ENCODE measurements at regions not wholly inside any gene's neighbourhood (a gene's known extent, or its start where the extent isn't known, plus 50 kb on each side); places are given as distances from the start of the nearest gene placed in this dataset.

DNA sequence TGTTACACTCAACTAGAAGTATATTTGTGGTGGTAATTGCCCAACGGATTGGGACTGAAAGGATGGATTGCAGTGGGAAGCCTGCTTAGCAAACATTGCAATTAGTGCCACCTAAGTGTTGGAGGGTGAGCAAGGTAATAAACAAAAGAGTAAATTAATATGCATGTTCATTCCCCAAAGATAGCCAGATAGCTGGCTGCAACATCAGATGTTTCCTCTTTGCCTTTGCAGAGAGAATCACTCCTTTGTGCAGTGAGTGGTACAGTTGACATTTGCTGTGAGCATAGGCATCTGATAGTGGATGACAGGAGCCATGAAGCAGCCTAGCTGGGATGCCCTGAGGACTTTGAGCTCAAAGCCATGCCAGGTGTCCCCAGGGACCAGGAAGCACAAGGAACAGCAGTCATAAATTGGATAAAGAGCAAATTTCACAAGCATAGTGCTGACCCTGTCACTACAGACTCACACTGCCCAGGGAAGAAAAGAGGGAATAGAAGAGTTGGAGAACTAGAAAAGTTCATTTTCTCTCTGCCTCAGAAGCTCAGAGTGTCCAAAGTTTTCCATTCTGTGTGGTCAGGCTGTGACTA is 336.1 kb upstream of the SLC30A5 start:
- Mint-ChIP-seq H3K9me3 (ENCODE audit: low read depth) (no peaks in the 10 kb centered on the region), H3K27ac (no peak overlapping the region), H3K4me1 (no peaks in the 10 kb centered on the region), H3K4me3 (no peak overlapping the region), H3K27me3 (no peaks in the 10 kb centered on the region), H3K36me3 (ENCODE audit: low read depth) (no peaks in the 10 kb centered on the region)
- intact Hi-C loops (cut with DNase I, micrococcal nuclease), result no loop called here
- DNase-seq (no peak), ATAC-seq (no peak)
- ChIA-PET CTCF (no interaction called here), POLR2A (no interaction called here)

DNA sequence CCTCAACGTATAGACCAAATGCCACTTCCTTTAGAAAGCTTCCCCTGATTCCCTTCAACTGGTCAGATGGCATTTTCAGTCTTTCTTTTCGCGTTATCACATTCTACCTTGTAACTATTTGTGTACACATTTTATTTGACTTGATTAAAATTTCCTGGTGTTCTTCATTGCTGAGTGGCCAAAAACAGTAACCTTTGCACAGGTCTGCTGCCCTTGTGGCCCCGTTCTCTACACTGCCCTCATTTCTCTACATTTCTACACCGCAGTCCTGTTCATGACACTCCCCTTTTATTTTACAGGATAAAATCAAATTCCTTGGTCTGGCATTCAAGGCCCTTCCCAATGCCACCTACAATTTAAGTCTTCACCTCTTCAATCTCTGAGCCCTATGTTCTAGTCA is 334.2 kb upstream of the SLC30A5 start:
- Mint-ChIP-seq H3K4me3 (no peak overlapping the region), H3K9me3 (ENCODE audit: low read depth) (no peaks in the 10 kb centered on the region), H3K4me1 (no peaks in the 10 kb centered on the region), H3K36me3 (ENCODE audit: low read depth) (no peaks in the 10 kb centered on the region), H3K27me3 (no peaks in the 10 kb centered on the region), H3K27ac (no peak overlapping the region)
- CTCF ChIA-PET, result no interaction called here
- intact Hi-C loops (cut with DNase I, micrococcal nuclease), result no loop called here
- no peak for ATAC-seq
- no peak for DNase-seq
- POLR2A ChIA-PET, result no interaction called here

GRCh38 chr5:68762201-68762600 is 331.6 kb upstream of the SLC30A5 start:
- Mint-ChIP-seq H3K27me3 (no peaks in the 10 kb centered on the region), H3K4me1 (no peaks in the 10 kb centered on the region), H3K36me3 (ENCODE audit: low read depth) (no peaks in the 10 kb centered on the region), H3K27ac (no peak overlapping the region), H3K9me3 (ENCODE audit: low read depth) (no peaks in the 10 kb centered on the region), H3K4me3 (no peak overlapping the region)
- intact Hi-C loops (cut with DNase I, micrococcal nuclease), result no loop called here
- DNase-seq (no peak), ATAC-seq (no peak)
- ChIA-PET POLR2A (no interaction called here), CTCF (no interaction called here)

GRCh38 chr5:68766952-68767464 is 326.8 kb upstream of the SLC30A5 start:
- POLR2A ChIA-PET, result no interaction called here
- ATAC-seq (no peak), DNase-seq (no peak)
- H3K27me3 Mint-ChIP-seq, result no peaks in the 10 kb centered on the region
- H3K4me1 Mint-ChIP-seq, result no peaks in the 10 kb centered on the region
- intact Hi-C loops (cut with DNase I, micrococcal nuclease), result no loop called here
- H3K4me3 Mint-ChIP-seq, result no peak overlapping the region
- CTCF ChIA-PET, result interaction anchor here (0.6 kb wide), 1 partner anchor 167 kb away, joined by 4 read pairs; no protein-coding TSS in a partner anchor
- H3K9me3 Mint-ChIP-seq (ENCODE audit: low read depth), result no peaks in the 10 kb centered on the region
- H3K27ac Mint-ChIP-seq, result no peak overlapping the region
- H3K36me3 Mint-ChIP-seq (ENCODE audit: low read depth), result no peaks in the 10 kb centered on the region

- Mint-ChIP-seq H3K9me3 (ENCODE audit: low read depth) (peaks cover 4% of the 10 kb centered on the region), H3K4me1 (no peaks in the 10 kb centered on the region), H3K36me3 (ENCODE audit: low read depth) (no peaks in the 10 kb centered on the region), H3K27me3 (no peaks in the 10 kb centered on the region), H3K4me3 (no peak overlapping the region), H3K27ac (no peak overlapping the region)
- no peak for ATAC-seq
- ChIA-PET POLR2A (no interaction called here), CTCF (interaction anchor here (0.8 kb wide), 1 partner anchor 81 kb away, joined by 3 read pairs; no protein-coding TSS in a partner anchor)
- intact Hi-C loops (cut with DNase I, micrococcal nuclease), result no loop called here
- no peak for DNase-seq
Measured at GRCh38 chr5:68770551-68770950, 323.3 kb upstream of the SLC30A5 start.

DNA sequence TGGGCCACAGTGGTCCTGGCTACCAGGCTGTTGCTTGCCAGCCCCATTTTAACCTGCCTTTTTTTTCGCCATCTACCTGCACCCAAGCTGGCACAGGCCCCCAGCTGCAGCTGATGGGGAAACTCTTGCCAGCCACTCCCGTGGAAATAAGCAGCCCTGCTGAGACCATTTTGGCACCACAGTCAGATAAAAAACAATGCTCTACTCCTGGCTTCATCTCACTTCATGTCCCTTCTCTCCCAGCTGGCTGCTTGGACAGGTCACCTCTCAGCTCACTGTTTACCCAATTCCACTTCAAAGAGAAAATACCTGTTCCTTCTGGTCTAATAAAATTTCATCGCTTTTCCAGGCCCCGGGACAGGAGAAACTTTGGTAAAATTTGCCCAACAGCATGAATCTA is 322.6 kb upstream of the SLC30A5 start:
- no peak for DNase-seq
- POLR2A ChIA-PET, result no interaction called here
- Mint-ChIP-seq H3K27me3 (no peaks in the 10 kb centered on the region), H3K9me3 (ENCODE audit: low read depth) (peaks cover 4% of the 10 kb centered on the region), H3K4me1 (no peaks in the 10 kb centered on the region), H3K27ac (no peak overlapping the region), H3K4me3 (no peak overlapping the region), H3K36me3 (ENCODE audit: low read depth) (no peaks in the 10 kb centered on the region)
- intact Hi-C loops (cut with DNase I, micrococcal nuclease), result no loop called here
- CTCF ChIA-PET, result no interaction called here
- no peak for ATAC-seq

DNA sequence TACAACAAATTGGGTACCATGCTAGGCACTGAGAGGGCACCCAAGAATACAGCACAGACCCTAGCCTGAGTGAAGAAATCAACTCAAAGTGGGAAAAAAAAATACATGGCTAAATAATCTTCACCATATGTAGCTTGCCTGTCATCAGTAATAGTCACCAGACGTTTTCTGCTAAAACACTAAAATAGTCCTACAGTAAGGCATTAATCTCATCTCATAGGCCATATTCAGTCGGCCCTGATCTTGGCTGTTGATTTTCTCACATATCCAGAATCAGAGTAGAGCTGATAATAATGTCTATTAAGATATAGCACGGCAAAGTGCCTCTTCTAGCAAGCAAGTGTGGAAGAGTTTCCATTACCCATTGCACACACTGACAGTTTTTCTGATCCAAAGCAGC is 322.1 kb upstream of the SLC30A5 start:
- Mint-ChIP-seq H3K9me3 (ENCODE audit: low read depth) (peaks cover 4% of the 10 kb centered on the region), H3K27me3 (no peaks in the 10 kb centered on the region), H3K4me1 (no peaks in the 10 kb centered on the region), H3K36me3 (ENCODE audit: low read depth) (no peaks in the 10 kb centered on the region), H3K27ac (no peak overlapping the region), H3K4me3 (no peak overlapping the region)
- intact Hi-C loops (cut with DNase I, micrococcal nuclease), result no loop called here
- ChIA-PET POLR2A (no interaction called here), CTCF (no interaction called here)
- ATAC-seq (no peak), DNase-seq (no peak)

GRCh38 chr5:68776381-68776780 is 317.4 kb upstream of the SLC30A5 start:
- DNase-seq, result no peak
- Mint-ChIP-seq H3K9me3 (ENCODE audit: low read depth) (peaks cover 4% of the 10 kb centered on the region), H3K36me3 (ENCODE audit: low read depth) (no peaks in the 10 kb centered on the region), H3K4me1 (no peaks in the 10 kb centered on the region), H3K27me3 (no peaks in the 10 kb centered on the region), H3K27ac (no peak overlapping the region), H3K4me3 (no peak overlapping the region)
- CTCF ChIA-PET, result interaction anchor here (0.7 kb wide), 1 partner anchor 135 kb away, joined by 3 read pairs; no protein-coding TSS in a partner anchor
- POLR2A ChIA-PET, result no interaction called here
- intact Hi-C loops (cut with DNase I, micrococcal nuclease), result no loop called here
- ATAC-seq, result no peak

DNA sequence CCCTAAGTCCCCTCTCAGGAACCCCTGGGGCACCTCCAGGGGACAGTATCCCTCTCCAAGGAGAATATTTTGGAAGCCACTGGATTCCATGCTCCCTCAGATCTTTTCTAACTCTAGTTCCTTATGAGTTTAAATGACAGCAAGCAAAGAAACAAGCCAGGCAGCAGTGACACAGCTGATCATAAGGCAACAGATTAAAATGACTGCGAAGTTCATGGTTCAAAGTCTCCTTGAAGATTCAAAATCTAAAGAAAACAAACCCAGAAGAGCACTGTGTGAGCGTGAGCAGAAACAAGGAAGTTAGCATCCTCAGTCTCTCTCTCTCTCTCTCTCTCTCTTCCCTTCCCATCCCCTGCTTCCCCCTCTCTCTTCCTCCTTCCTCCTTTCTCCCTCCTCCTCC is 316.7 kb upstream of the SLC30A5 start:
- Mint-ChIP-seq H3K27ac (no peak overlapping the region), H3K4me1 (no peaks in the 10 kb centered on the region), H3K4me3 (no peak overlapping the region), H3K27me3 (no peaks in the 10 kb centered on the region), H3K9me3 (ENCODE audit: low read depth) (peaks cover 4% of the 10 kb centered on the region), H3K36me3 (ENCODE audit: low read depth) (no peaks in the 10 kb centered on the region)
- ATAC-seq (no peak), DNase-seq (no peak)
- ChIA-PET CTCF (interaction anchor here (0.7 kb wide), 1 partner anchor 134 kb away, joined by 3 read pairs; no protein-coding TSS in a partner anchor), POLR2A (no interaction called here)
- intact Hi-C loops (cut with DNase I, micrococcal nuclease), result no loop called here

- Mint-ChIP-seq H3K36me3 (ENCODE audit: low read depth) (no peaks in the 10 kb centered on the region), H3K9me3 (ENCODE audit: low read depth) (peaks cover 9% of the 10 kb centered on the region), H3K4me1 (no peaks in the 10 kb centered on the region), H3K4me3 (no peak overlapping the region), H3K27ac (no peak overlapping the region), H3K27me3 (no peaks in the 10 kb centered on the region)
- ChIA-PET POLR2A (no interaction called here), CTCF (no interaction called here)
- no peak for DNase-seq
- no peak for ATAC-seq
- intact Hi-C loops (cut with DNase I, micrococcal nuclease), result no loop called here
Measured at GRCh38 chr5:68778484-68778883, 315.3 kb upstream of the SLC30A5 start.

DNA sequence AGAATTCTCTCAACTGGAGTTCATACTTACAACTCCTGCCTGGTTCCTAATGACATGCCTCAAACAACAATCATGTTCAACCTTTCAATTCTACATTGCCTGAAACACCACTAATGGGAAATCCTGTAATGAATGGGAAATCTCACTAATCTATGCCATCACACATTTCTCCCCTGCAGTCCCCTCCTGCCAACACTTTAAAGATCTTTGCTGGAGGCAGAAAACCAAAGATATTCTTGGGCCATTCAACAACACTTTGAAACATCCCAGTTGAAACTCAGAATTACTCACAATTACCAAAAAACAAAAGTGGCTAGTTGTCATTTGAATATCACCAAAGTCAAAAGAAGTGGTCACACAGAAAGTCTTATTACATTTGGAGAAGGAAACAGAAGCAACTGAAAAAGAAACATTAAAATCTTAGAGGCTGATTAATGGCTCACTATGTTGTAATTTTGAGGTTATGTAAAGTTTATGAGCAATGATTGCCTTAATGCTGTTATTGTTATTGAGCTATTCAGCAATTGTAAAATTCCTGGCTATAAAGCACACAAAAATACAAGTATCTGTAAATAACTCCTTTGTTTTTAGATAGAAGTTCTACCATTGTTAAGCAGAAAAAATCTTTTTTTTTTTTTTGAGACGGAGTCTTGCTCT is 313.4 kb upstream of the SLC30A5 start:
- ATAC-seq (no peak), DNase-seq (no peak)
- Mint-ChIP-seq H3K4me3 (no peak overlapping the region), H3K27ac (no peak overlapping the region), H3K27me3 (no peaks in the 10 kb centered on the region), H3K36me3 (ENCODE audit: low read depth) (no peaks in the 10 kb centered on the region), H3K4me1 (no peaks in the 10 kb centered on the region), H3K9me3 (ENCODE audit: low read depth) (peaks cover 12% of the 10 kb centered on the region)
- ChIA-PET POLR2A (no interaction called here), CTCF (interaction anchor here (0.7 to 1.0 kb wide), 2 partner anchors 25 to 236 kb away, joined by 3 read pairs; no protein-coding TSS in a partner anchor)
- intact Hi-C loops (cut with DNase I, micrococcal nuclease), result no loop called here

- no peaks in the 10 kb centered on the region for H3K36me3 Mint-ChIP-seq (ENCODE audit: low read depth)
- ChIA-PET POLR2A (no interaction called here), CTCF (interaction anchor here (0.6 kb wide), 1 partner anchor 25 kb away, joined by 4 read pairs; no protein-coding TSS in a partner anchor)
- no peak overlapping the region for H3K27ac Mint-ChIP-seq
- DNase-seq (no peak), ATAC-seq (no peak)
- no peaks in the 10 kb centered on the region for H3K27me3 Mint-ChIP-seq
- H3K9me3 Mint-ChIP-seq (ENCODE audit: low read depth), result no peaks in the 10 kb centered on the region
- H3K4me3 Mint-ChIP-seq, result no peak overlapping the region
- H3K4me1 Mint-ChIP-seq, result no peaks in the 10 kb centered on the region
- intact Hi-C loops (cut with DNase I, micrococcal nuclease), result no loop called here
Measured at GRCh38 chr5:68793074-68793473, 300.7 kb upstream of the SLC30A5 start.
